ENCODE measurements at regions not wholly inside any gene's neighbourhood (a gene's known extent, or its start where the extent isn't known, plus 50 kb on each side); places are given as distances from the start of the nearest gene placed in this dataset.

DNA sequence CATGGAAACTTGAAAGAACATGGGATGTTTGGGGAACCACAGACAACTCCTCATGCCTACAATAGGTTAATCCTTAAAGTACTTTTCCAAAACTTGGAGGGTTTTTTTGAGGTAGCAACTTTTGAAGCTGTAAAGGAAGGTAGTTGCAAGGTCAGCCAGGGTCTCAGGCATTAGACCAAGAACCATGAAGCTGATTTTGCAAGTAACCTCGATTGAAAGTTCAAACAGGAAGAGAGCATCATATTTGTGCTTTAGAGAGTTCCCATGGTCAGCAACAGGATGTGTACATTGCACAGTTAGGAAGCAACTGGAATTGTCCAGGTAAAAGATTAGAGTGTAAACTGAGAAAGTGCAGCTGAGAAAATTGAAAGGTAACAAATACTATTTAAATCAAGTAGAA is 199.8 kb upstream of the NR2F2 start:
- TF ChIP-seq, protein P1, sequence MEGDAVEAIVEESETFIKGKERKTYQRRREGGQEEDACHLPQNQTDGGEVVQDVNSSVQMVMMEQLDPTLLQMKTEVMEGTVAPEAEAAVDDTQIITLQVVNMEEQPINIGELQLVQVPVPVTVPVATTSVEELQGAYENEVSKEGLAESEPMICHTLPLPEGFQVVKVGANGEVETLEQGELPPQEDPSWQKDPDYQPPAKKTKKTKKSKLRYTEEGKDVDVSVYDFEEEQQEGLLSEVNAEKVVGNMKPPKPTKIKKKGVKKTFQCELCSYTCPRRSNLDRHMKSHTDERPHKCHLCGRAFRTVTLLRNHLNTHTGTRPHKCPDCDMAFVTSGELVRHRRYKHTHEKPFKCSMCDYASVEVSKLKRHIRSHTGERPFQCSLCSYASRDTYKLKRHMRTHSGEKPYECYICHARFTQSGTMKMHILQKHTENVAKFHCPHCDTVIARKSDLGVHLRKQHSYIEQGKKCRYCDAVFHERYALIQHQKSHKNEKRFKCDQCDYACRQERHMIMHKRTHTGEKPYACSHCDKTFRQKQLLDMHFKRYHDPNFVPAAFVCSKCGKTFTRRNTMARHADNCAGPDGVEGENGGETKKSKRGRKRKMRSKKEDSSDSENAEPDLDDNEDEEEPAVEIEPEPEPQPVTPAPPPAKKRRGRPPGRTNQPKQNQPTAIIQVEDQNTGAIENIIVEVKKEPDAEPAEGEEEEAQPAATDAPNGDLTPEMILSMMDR (IDR thresholded peaks at IDR 0.05), result no peak
- no peak for TF ChIP-seq POLR2A (IDR thresholded peaks at IDR 0.05)

All from uterus (tissue), 2 donors.